Colonic mucosa (tissue), 4 donors: ENCODE measurements at regions not wholly inside any gene's neighbourhood (a gene's known extent, or its start where the extent isn't known, plus 50 kb on each side); places are given as distances from the start of the nearest gene placed in this dataset.
"Not testable (repeated sequence)": the region's sequence is repeated elsewhere in the genome, so short reads cannot be mapped to it uniquely, and the experiment has no call there.

Source experiments
- DNase-seq: peaks from one replicate; pipeline ENCODE4 v3.0.0-alpha.2; 2020
- H3K27ac ChIP-seq: fragments of 200-600 bp; one replicate; pipeline ENCODE4 v1.8.0; 2021
- H3K27me3 ChIP-seq: fragments of 200-600 bp; one replicate; pipeline ENCODE4 v1.8.0; 2021
- H3K36me3 ChIP-seq: fragments of 200-600 bp; one replicate; pipeline ENCODE4 v1.8.0; 2021
- H3K4me1 ChIP-seq: fragments of 200-600 bp; one replicate; pipeline ENCODE4 v1.8.0; 2021; ENCODE audit warnings: mild to moderate bottlenecking
- H3K4me3 ChIP-seq: fragments of 200-600 bp; one replicate; pipeline ENCODE4 v1.8.0; 2021
- H3K9ac ChIP-seq, 2 donors: one replicate each; pipeline ENCODE4 v1.7.0; 2013; ENCODE audit warnings: control low read depth in 2 of 2, low read depth in 2 of 2, low read length in 2 of 2
- H3K9me3 ChIP-seq: fragments of 200-600 bp; one replicate; pipeline ENCODE4 v1.8.0; 2021
- intact Hi-C: fragments of 100-400 bp; cut with DNase I; formaldehyde crosslinking; loops from one replicate; pipeline ENCODE4 v1.14.1; 2022
- TF ChIP-seq, protein P1 (sequence below): fragments of 200-600 bp; IDR thresholded peaks from one replicate; pipeline ENCODE4 v1.8.0; 2022; ENCODE audit warnings: antibody characterized with exemption, mild to moderate bottlenecking
- donor health status: healthy.
- donor health status: DM: no; HTN: no; CAD: no.
- donor health status: DM: no; HTN: no; CAD: no.

GRCh38 chr4:169846396-169846795 lies 88.7 kb upstream of the HPF1 start:
- H3K4me3 ChIP-seq: no peak overlapping the region
- no peak for DNase-seq
- intact Hi-C loops: no loop called here
- TF ChIP-seq, protein P1, sequence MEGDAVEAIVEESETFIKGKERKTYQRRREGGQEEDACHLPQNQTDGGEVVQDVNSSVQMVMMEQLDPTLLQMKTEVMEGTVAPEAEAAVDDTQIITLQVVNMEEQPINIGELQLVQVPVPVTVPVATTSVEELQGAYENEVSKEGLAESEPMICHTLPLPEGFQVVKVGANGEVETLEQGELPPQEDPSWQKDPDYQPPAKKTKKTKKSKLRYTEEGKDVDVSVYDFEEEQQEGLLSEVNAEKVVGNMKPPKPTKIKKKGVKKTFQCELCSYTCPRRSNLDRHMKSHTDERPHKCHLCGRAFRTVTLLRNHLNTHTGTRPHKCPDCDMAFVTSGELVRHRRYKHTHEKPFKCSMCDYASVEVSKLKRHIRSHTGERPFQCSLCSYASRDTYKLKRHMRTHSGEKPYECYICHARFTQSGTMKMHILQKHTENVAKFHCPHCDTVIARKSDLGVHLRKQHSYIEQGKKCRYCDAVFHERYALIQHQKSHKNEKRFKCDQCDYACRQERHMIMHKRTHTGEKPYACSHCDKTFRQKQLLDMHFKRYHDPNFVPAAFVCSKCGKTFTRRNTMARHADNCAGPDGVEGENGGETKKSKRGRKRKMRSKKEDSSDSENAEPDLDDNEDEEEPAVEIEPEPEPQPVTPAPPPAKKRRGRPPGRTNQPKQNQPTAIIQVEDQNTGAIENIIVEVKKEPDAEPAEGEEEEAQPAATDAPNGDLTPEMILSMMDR: no peak
- H3K4me1 ChIP-seq: no peaks in the 10 kb centered on the region
- no peak overlapping the region for H3K9ac ChIP-seq
- H3K27me3 ChIP-seq: no peaks in the 10 kb centered on the region
- H3K9me3 ChIP-seq: no peaks in the 10 kb centered on the region
- H3K27ac ChIP-seq: no peak overlapping the region
- no peaks in the 10 kb centered on the region for H3K36me3 ChIP-seq

DNA sequence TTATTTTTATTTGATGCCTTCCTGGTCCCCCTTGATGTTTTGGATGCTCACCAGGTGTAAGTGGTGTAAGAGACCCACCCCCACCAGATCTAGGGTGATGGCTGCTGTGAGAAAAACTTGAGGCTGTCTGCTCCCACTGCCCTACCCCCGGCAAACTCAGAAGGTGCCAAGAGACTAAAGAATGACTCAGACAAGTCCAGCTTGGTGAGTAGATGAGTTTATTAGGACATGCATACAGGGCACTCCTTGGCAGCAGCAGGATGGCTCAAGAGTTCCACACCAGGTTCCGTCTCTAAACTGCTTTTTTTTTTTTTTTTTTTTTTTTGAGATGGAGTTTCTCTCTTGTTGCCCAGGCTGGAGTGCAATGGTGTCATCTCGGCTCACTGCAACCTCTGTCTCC lies 84.0 kb upstream of the HPF1 start:
- H3K36me3 ChIP-seq: no peaks in the 10 kb centered on the region
- no peak overlapping the region for H3K9ac ChIP-seq
- H3K27ac ChIP-seq: no peak overlapping the region
- no peaks in the 10 kb centered on the region for H3K9me3 ChIP-seq
- TF ChIP-seq, protein P1: no peak
- H3K27me3 ChIP-seq: no peaks in the 10 kb centered on the region
- intact Hi-C loops: no loop called here
- no peak overlapping the region for H3K4me3 ChIP-seq
- no peaks in the 10 kb centered on the region for H3K4me1 ChIP-seq
- DNase-seq: no peak

DNA sequence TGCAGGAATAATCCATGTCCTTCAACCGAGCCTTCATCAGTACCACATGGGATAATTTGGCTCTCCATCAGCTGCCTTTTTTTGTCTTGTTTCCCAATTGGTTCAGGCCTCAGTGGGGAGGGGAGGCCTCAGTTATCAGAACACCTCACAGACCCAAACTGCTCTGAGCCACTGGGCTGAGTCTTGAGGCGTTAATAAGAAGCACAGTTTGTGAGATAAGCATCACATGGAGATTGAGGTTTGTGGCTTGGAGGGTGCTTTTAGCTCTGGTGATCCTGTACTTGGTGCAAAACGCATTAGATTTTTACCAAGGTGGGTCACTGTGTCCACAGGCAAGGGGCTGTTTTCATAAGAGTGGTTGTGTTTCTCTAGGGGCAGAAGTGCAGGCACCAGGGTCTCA lies 82.8 kb upstream of the HPF1 start:
- H3K9me3 ChIP-seq: no peaks in the 10 kb centered on the region
- intact Hi-C loops: no loop called here
- H3K27ac ChIP-seq: no peak overlapping the region
- TF ChIP-seq, protein P1: no peak
- no peaks in the 10 kb centered on the region for H3K4me1 ChIP-seq
- DNase-seq: no peak
- H3K4me3 ChIP-seq: no peak overlapping the region
- H3K27me3 ChIP-seq: no peaks in the 10 kb centered on the region
- no peak overlapping the region for H3K9ac ChIP-seq
- H3K36me3 ChIP-seq: no peaks in the 10 kb centered on the region

DNA sequence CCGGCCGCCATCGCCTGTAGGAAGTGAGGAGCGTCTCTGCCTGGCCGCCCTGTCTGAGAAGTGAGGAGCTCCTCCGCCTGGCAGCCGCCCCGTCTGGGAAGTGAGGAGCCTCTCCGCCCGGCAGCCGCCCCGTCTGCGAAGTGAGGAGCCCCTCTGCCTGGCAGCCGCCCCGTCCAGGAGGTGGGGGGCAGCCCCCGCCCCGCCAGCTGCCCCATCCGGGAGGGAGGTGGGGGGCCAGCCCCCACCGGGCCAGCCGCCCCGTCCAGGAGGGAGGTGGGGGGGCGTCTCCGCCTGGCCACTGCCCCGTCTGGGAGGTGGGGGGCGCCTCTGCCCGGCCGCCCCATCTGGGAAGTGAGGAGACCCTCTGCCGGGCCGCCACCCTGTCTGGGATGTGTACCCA lies 70.6 kb upstream of the HPF1 start:
- intact Hi-C loops, DNase-seq: not testable (repeated sequence)

GRCh38 chr4:169826634-169827187 lies 69.0 kb upstream of the HPF1 start:
- H3K4me1 ChIP-seq: no peaks in the 10 kb centered on the region
- H3K9me3 ChIP-seq: no peaks in the 10 kb centered on the region
- no peak for DNase-seq
- H3K9ac ChIP-seq: no peak overlapping the region
- no peaks in the 10 kb centered on the region for H3K36me3 ChIP-seq
- TF ChIP-seq, protein P1: no peak
- H3K4me3 ChIP-seq: no peak overlapping the region
- no peak overlapping the region for H3K27ac ChIP-seq
- intact Hi-C loops: no loop called here
- H3K27me3 ChIP-seq: no peaks in the 10 kb centered on the region

More for the DNA sequence above, 70.6 kb upstream of the HPF1 start:
- not testable (repeated sequence) for H3K36me3 ChIP-seq, H3K27me3 ChIP-seq, H3K9me3 ChIP-seq, H3K27ac ChIP-seq, H3K4me3 ChIP-seq, H3K4me1 ChIP-seq, H3K9ac ChIP-seq

DNA sequence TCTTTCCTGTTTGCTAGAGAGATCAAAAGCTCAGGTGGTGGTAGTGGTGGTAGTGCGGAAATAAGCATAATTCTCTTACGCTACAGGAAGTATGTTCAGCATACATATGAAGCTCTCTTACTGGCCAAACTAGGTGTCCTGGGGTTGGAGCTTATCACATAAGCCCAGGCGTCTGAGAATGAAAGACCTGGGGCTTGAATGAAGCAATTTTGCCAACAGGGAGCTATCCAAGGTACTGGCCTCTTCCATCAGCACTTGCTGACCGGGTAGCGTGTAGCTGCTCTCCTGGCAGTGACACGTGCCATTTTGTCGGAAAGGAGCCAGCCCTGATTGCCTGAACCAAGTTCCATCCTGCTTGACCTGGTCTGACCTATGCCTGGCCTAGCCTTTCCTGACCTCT lies 65.9 kb upstream of the HPF1 start:
- no peaks in the 10 kb centered on the region for H3K4me1 ChIP-seq
- TF ChIP-seq, protein P1: no peak
- H3K27ac ChIP-seq: no peak overlapping the region
- no peak for DNase-seq
- H3K36me3 ChIP-seq: no peaks in the 10 kb centered on the region
- H3K9me3 ChIP-seq: no peaks in the 10 kb centered on the region
- intact Hi-C loops: no loop called here
- no peaks in the 10 kb centered on the region for H3K27me3 ChIP-seq
- no peak overlapping the region for H3K4me3 ChIP-seq
- no peak overlapping the region for H3K9ac ChIP-seq
